ENCODE measurements at regions not wholly inside any gene's neighbourhood (a gene's known extent, or its start where the extent isn't known, plus 50 kb on each side); places are given as distances from the start of the nearest gene placed in this dataset.
A peak's percentile ranks its signal among the peaks of the same experiment; 100 is the strongest.

GRCh38 chr1:5493851-5494311 lies 498.3 kb downstream of the NPHP4 start:
- intact Hi-C loops (cut with micrococcal nuclease), result no loop called here
- no peaks in the 10 kb centered on the region for H3K4me1 Mint-ChIP-seq (ENCODE audit: low read depth)
- no peak overlapping the region for H3K4me3 Mint-ChIP-seq
- H3K27me3 Mint-ChIP-seq (ENCODE audit: insufficient read depth), result no peaks in the 10 kb centered on the region
- no peaks in the 10 kb centered on the region for H3K36me3 Mint-ChIP-seq (ENCODE audit: low read depth)
- no peak overlapping the region for H3K27ac Mint-ChIP-seq
- H3K9me3 Mint-ChIP-seq, result no peaks in the 10 kb centered on the region
- DNase-seq (ENCODE audit: low spot score), result no peak

- intact Hi-C loops (cut with micrococcal nuclease), result no loop called here
- Mint-ChIP-seq H3K4me3 (no peak overlapping the region), H3K9me3 (no peaks in the 10 kb centered on the region), H3K27me3 (ENCODE audit: insufficient read depth) (no peaks in the 10 kb centered on the region), H3K36me3 (ENCODE audit: low read depth) (no peaks in the 10 kb centered on the region), H3K27ac (no peak overlapping the region), H3K4me1 (ENCODE audit: low read depth) (no peaks in the 10 kb centered on the region)
- DNase-seq (ENCODE audit: low spot score), result no peak
These were observed 498.9 kb downstream of the NPHP4 start for GRCh38 chr1:5493275-5493674.

- intact Hi-C loops (cut with micrococcal nuclease), result no loop called here
- no peak for DNase-seq (ENCODE audit: low spot score)
- Mint-ChIP-seq H3K27me3 (ENCODE audit: insufficient read depth) (no peaks in the 10 kb centered on the region), H3K4me3 (no peak overlapping the region), H3K36me3 (ENCODE audit: low read depth) (no peaks in the 10 kb centered on the region), H3K4me1 (ENCODE audit: low read depth) (no peaks in the 10 kb centered on the region), H3K27ac (no peak overlapping the region), H3K9me3 (no peaks in the 10 kb centered on the region)
These were observed 499.4 kb downstream of the NPHP4 start for GRCh38 chr1:5492846-5493245.

DNA sequence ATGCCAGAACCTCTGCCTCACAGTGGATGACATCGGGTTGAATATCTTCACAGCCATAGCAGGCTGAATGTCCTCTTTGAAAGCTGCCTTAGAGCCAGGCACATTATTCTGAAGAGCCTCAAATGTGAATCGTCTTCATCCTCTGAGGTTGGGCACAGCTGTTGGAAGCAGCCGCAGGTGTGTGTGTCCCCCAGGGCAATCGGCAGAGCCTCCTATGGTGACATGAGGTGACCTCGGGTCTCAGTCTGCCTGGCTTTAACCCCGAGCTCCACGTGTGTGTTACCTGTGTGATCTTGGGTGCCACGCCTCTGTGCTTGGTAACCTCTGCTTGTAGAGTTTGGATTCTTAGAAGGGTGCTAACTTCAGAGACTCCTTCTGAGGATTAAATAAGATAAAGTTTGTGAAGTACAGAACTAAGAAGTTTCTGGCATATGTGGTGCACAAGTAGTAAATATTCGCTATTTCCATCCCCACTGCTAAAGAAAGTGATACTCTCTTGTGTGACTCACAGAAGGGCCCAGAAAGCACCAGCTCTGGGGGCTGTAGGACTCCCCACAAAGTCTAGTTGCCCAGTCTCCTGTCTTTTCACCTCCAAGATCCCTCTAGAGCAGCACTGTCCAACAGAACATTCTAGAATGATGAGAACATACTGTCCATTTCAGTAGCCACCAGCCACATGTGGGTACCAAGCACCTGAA lies 500.9 kb downstream of the NPHP4 start:
- Mint-ChIP-seq H3K4me3 (no peak overlapping the region), H3K9me3 (no peaks in the 10 kb centered on the region), H3K4me1 (ENCODE audit: low read depth) (no peaks in the 10 kb centered on the region), H3K36me3 (ENCODE audit: low read depth) (no peaks in the 10 kb centered on the region), H3K27me3 (ENCODE audit: insufficient read depth) (no peaks in the 10 kb centered on the region), H3K27ac (no peak overlapping the region)
- no peak for DNase-seq (ENCODE audit: low spot score)
- intact Hi-C loops (cut with micrococcal nuclease), result no loop called here

DNA sequence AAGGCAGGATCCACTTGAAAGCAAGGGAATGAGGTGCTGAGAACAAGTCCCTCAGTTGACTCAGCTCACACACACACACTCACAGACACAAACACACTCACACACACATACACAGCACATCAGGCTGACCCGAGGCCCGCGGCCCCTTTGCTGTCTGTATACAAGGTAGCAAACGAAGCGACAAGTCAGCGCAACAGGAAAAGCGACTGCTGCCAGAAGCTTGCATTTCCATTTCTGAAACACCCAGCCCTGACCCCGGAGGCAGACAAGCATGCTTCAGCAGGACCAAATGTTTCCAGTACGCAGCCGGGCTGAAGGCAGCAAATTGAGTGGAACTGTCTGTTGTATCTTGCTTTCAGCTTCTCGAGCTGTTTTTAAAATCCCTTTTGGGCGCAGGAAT lies 501.6 kb downstream of the NPHP4 start:
- no peaks in the 10 kb centered on the region for H3K9me3 Mint-ChIP-seq

GRCh38 chr1:5488448-5488847 lies 503.8 kb downstream of the NPHP4 start:
- Mint-ChIP-seq H3K9me3 (no peaks in the 10 kb centered on the region), H3K36me3 (ENCODE audit: low read depth) (no peaks in the 10 kb centered on the region), H3K27me3 (ENCODE audit: insufficient read depth) (no peaks in the 10 kb centered on the region), H3K4me3 (no peak overlapping the region), H3K4me1 (ENCODE audit: low read depth) (no peaks in the 10 kb centered on the region), H3K27ac (no peak overlapping the region)
- intact Hi-C loops (cut with micrococcal nuclease), result no loop called here
- DNase-seq (ENCODE audit: low spot score), result no peak

More for the DNA sequence above, 501.6 kb downstream of the NPHP4 start:
- intact Hi-C loops (cut with micrococcal nuclease), result no loop called here
- Mint-ChIP-seq H3K4me3 (no peak overlapping the region), H3K36me3 (ENCODE audit: low read depth) (no peaks in the 10 kb centered on the region), H3K4me1 (ENCODE audit: low read depth) (no peaks in the 10 kb centered on the region), H3K27ac (no peak overlapping the region), H3K27me3 (ENCODE audit: insufficient read depth) (no peaks in the 10 kb centered on the region)
- DNase-seq (ENCODE audit: low spot score), result no peak

DNA sequence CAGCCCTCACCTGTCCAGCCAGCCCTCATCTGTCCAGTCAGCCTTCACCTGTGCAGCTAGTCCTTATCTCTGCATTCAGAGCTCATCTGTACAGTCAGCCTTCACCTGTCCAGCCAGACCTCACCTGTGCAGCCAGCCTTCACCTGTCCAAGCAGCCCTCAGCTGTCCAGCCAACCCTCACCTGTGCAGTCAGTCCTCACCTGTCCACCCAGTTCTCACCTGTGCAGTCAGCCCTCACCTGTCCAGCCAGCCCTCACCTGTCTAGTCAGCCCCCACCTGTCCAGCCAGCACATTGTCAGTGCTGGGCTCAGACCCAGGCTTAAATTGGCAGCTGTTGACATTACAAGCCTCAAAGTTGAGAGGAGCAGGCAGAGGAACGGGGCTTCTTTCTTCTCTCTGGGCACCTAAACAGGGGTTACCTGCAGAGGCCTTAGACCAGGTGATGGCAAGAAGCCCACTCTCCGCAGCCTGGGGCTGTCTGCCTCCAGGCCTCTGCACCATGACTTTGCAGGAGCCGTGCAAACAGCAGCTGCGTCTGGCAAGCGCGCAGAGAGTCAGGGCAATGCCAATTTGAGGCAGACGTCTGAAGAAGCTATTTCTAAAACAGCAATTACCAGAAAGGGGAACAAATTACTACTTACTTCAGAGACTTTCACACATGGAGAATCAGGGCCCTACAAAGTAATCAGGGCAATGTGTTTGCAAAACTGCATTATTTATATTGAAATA lies 506.1 kb downstream of the NPHP4 start:
- intact Hi-C loops (cut with micrococcal nuclease), result no loop called here
- Mint-ChIP-seq H3K27ac (no peak overlapping the region), H3K36me3 (ENCODE audit: low read depth) (no peaks in the 10 kb centered on the region), H3K4me3 (no peak overlapping the region), H3K9me3 (no peaks in the 10 kb centered on the region), H3K27me3 (ENCODE audit: insufficient read depth) (no peaks in the 10 kb centered on the region), H3K4me1 (ENCODE audit: low read depth) (no peaks in the 10 kb centered on the region)
- no peak for DNase-seq (ENCODE audit: low spot score)

- Mint-ChIP-seq H3K27ac (no peak overlapping the region), H3K4me3 (no peak overlapping the region), H3K27me3 (ENCODE audit: insufficient read depth) (no peaks in the 10 kb centered on the region), H3K36me3 (ENCODE audit: low read depth) (no peaks in the 10 kb centered on the region), H3K9me3 (no peaks in the 10 kb centered on the region), H3K4me1 (ENCODE audit: low read depth) (no peaks in the 10 kb centered on the region)
- intact Hi-C loops (cut with micrococcal nuclease), result no loop called here
- no peak for DNase-seq (ENCODE audit: low spot score)
These were observed 506.8 kb downstream of the NPHP4 start for GRCh38 chr1:5485436-5485835.

GRCh38 chr1:5484451-5485165 lies 507.6 kb downstream of the NPHP4 start:
- H3K4me3 Mint-ChIP-seq, result no peak overlapping the region
- no peaks in the 10 kb centered on the region for H3K9me3 Mint-ChIP-seq
- no peak for DNase-seq (ENCODE audit: low spot score)

GRCh38 chr1:5481889-5482288 lies 510.3 kb downstream of the NPHP4 start:
- peak; percentile 2 for DNase-seq (ENCODE audit: low spot score)
- Mint-ChIP-seq H3K9me3 (no peaks in the 10 kb centered on the region), H3K4me3 (no peak overlapping the region), H3K27me3 (ENCODE audit: insufficient read depth) (no peaks in the 10 kb centered on the region), H3K4me1 (ENCODE audit: low read depth) (no peaks in the 10 kb centered on the region), H3K36me3 (ENCODE audit: low read depth) (no peaks in the 10 kb centered on the region), H3K27ac (no peak overlapping the region)
- intact Hi-C loops (cut with micrococcal nuclease), result no loop called here

More at GRCh38 chr1:5484451-5485165, 507.6 kb downstream of the NPHP4 start:
- H3K36me3 Mint-ChIP-seq (ENCODE audit: low read depth), result no peaks in the 10 kb centered on the region
- H3K4me1 Mint-ChIP-seq (ENCODE audit: low read depth), result no peaks in the 10 kb centered on the region
- intact Hi-C loops (cut with micrococcal nuclease), result no loop called here
- no peak overlapping the region for H3K27ac Mint-ChIP-seq
- no peaks in the 10 kb centered on the region for H3K27me3 Mint-ChIP-seq (ENCODE audit: insufficient read depth)

GRCh38 chr1:5480906-5481305 lies 511.3 kb downstream of the NPHP4 start:
- H3K9me3 Mint-ChIP-seq, result no peaks in the 10 kb centered on the region
- no peaks in the 10 kb centered on the region for H3K27me3 Mint-ChIP-seq (ENCODE audit: insufficient read depth)
- no peaks in the 10 kb centered on the region for H3K4me1 Mint-ChIP-seq (ENCODE audit: low read depth)
- H3K4me3 Mint-ChIP-seq, result no peak overlapping the region
- intact Hi-C loops (cut with micrococcal nuclease), result no loop called here
- no peak for DNase-seq (ENCODE audit: low spot score)
- no peak overlapping the region for H3K27ac Mint-ChIP-seq
- H3K36me3 Mint-ChIP-seq (ENCODE audit: low read depth), result no peaks in the 10 kb centered on the region

DNA sequence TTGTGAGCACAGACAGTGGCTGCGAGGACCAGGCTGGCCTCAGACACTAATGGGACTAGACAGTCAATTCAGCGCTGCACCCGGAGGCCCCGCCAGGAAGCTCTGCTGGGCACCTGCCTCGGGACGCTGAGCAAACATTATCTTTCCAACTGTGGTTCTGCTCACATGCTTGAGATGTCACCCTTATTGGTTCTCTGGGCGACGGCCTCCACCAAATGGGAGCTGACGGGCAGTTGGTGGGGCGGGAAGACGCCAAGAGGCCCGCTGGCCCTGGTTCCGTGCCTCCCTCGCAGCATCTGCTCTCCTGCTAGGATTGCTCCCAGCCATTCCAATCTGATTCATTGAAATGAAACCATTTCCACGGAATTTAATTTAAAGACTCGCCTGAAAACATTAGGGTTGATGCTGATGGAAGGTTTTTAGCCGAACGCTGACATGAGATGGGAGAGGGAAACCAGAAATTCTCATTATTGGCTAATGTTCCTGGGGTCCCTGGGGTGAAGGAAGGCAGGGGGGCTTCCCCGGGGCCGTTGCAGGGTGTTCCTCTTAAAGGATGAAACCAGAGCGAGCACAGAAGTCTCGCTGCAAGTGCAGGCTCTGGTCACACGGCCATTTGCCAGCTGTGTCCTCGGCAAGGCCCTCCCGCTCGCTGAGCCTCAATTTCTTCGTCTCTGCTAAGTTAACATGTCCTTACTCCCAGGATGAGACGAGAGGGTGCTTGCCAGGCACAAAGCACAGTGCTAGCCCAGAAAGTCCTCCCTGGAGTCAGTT lies 512.2 kb downstream of the NPHP4 start:
- no peaks in the 10 kb centered on the region for H3K27me3 Mint-ChIP-seq (ENCODE audit: insufficient read depth)

More for the DNA sequence above, 512.2 kb downstream of the NPHP4 start:
- Mint-ChIP-seq H3K27ac (no peak overlapping the region), H3K4me3 (no peak overlapping the region), H3K9me3 (no peaks in the 10 kb centered on the region), H3K4me1 (ENCODE audit: low read depth) (no peaks in the 10 kb centered on the region), H3K36me3 (ENCODE audit: low read depth) (no peaks in the 10 kb centered on the region)
- no peak for DNase-seq (ENCODE audit: low spot score)
- intact Hi-C loops (cut with micrococcal nuclease), result no loop called here
